Body of pancreas (tissue), 4 donors: ENCODE measurements at regions not wholly inside any gene's neighbourhood (a gene's known extent, or its start where the extent isn't known, plus 50 kb on each side); places are given as distances from the start of the nearest gene placed in this dataset.

ENCODE experiments used
- ATAC-seq: fragments of 150-250 bp; one replicate; pipeline ENCODE4 v1.9.1; 2016
- DNase-seq, 4 donors: peaks; one replicate each; pipeline ENCODE4 v3.0.0-alpha.2; 2019
- H3K27ac ChIP-seq, 4 donors: fragments of 200-600 bp; sonication (generic); 1 replicate in 3 of 4; 2 replicates in 1 of 4; pipeline versions ENCODE4 v1.5.1 to v1.6.1; 2016 to 2019; ENCODE audit warnings: mild to moderate bottlenecking in 1 of 4, mixed read lengths in 1 of 4, moderate library complexity in 1 of 4
- H3K27me3 ChIP-seq, 2 donors: fragments of 200-600 bp; sonication (generic); one replicate each; pipeline ENCODE4 v1.6.0; 2016; ENCODE audit warnings: mild to moderate bottlenecking in 1 of 2
- H3K36me3 ChIP-seq, 2 donors: fragments of 200-600 bp; sonication (generic); replicated peaks in 1 of 2; 2 replicates each; pipeline ENCODE4 v1.5.1; 2016; ENCODE audit warnings: low read depth in 2 of 2; ENCODE audit not compliant: insufficient read depth in 1 of 2
- H3K4me1 ChIP-seq: fragments of 200-600 bp; sonication (generic); one replicate; pipeline ENCODE4 v1.6.0; 2016
- H3K4me3 ChIP-seq, 2 donors: fragments of 200-600 bp; sonication (generic); 1 replicate in 1 of 2; 2 replicates in 1 of 2; pipeline ENCODE4 v1.5.1; 2016 to 2019
- H3K9me3 ChIP-seq, 3 donors: fragments of 200-600 bp; sonication (generic); 1 replicate in 2 of 3; 2 replicates in 1 of 3; pipeline ENCODE4 v1.5.1; 2016
- POLR2A ChIP-seq, 3 donors: fragments of 450-650 bp; IDR thresholded peaks; one replicate each; pipeline ENCODE4 v1.6.1; 2016; ENCODE audit warnings: antibody characterized with exemption in 3 of 3, mild to moderate bottlenecking in 2 of 3
- WGBS, 2 donors: methylation state at CpG; one replicate each; pipeline ENCODE4 v1.1.5; 2017; 5-methylcytosine and 5-hydroxymethylcytosine counted together
- intact Hi-C: fragments of 100-400 bp; cut with DNase I; formaldehyde crosslinking; loops from one replicate; pipeline ENCODE4 v1.15.1; 2023
- TF ChIP-seq, protein P1 (sequence below), 7 experiments: fragments of 450-650 bp in 4 of 7; fragments of 200-600 bp in 3 of 7; sonication (generic) in 3 of 7; IDR thresholded peaks; one replicate each; pipeline ENCODE4 v1.5.1; 2016 to 2019; ENCODE audit warnings: antibody characterized with exemption in 7 of 7

DNA sequence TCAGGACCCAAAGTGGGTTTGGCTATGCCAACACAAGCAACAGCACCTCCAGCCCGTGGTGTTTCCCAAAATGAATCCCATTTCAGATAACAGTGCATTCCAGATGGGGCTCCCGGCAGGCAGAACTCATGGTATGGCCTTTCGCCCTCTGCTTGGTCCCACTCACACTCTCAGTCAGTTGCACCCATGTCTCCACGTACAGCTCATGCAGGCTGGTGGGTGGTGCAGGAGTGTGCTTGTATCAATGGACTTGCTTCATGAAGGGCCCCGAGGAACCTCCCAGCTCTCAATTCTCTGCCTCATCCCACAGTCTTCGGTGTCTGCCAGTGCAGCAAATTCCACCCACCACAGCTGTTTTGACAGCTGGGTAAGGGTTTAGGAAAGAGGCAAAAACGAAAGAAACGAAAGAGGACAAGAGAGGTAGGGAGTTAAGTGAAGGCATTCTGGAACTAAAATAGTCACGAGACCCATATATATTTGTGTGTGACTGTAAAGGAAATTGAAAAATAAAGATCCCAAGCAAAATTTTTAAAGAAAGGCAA lies 278.1 kb downstream of the DCDC2C start:
- no peak for TF ChIP-seq POLR2A (IDR thresholded peaks at IDR 0.05)
- TF ChIP-seq, protein P1, sequence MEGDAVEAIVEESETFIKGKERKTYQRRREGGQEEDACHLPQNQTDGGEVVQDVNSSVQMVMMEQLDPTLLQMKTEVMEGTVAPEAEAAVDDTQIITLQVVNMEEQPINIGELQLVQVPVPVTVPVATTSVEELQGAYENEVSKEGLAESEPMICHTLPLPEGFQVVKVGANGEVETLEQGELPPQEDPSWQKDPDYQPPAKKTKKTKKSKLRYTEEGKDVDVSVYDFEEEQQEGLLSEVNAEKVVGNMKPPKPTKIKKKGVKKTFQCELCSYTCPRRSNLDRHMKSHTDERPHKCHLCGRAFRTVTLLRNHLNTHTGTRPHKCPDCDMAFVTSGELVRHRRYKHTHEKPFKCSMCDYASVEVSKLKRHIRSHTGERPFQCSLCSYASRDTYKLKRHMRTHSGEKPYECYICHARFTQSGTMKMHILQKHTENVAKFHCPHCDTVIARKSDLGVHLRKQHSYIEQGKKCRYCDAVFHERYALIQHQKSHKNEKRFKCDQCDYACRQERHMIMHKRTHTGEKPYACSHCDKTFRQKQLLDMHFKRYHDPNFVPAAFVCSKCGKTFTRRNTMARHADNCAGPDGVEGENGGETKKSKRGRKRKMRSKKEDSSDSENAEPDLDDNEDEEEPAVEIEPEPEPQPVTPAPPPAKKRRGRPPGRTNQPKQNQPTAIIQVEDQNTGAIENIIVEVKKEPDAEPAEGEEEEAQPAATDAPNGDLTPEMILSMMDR (IDR thresholded peaks at IDR 0.05): no peak
- no peaks in the 10 kb centered on the region for H3K4me1 ChIP-seq
- 62 to 68% methylated on average over 9 of the region's 9 CpGs for WGBS, 2 donors
- ATAC-seq (no peak), DNase-seq (no peak)
- H3K4me3 ChIP-seq: no peak overlapping the region
- no peaks in the 10 kb centered on the region for H3K27me3 ChIP-seq
- H3K27ac ChIP-seq: no peak overlapping the region
- intact Hi-C loops: no loop called here
- H3K36me3 ChIP-seq: no peaks in the 10 kb centered on the region
- no peaks in the 10 kb centered on the region for H3K9me3 ChIP-seq

DNA sequence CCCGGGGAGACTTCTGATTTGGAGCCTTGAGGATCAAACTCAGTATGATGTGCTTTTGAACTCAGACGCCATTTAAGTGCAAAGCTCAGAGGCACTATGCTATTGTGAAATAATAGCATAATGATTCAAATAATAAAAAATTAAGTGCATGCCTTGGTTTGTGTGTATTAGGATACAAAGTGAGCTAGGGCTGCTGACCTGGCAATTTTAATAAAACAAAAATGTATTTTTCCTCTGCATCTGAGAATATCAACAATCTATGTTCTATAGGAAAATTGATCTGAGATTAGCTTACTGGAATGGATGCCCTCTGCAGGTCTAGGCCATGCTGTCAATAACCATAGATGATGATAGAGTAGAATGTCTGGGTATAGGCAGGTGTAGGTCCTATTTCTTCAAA lies 278.8 kb downstream of the DCDC2C start:
- DNase-seq (no peak), ATAC-seq (no peak)
- Histone ChIP-seq H3K27me3 (no peaks in the 10 kb centered on the region), H3K4me1 (no peaks in the 10 kb centered on the region), H3K4me3 (no peak overlapping the region), H3K36me3 (no peaks in the 10 kb centered on the region), H3K27ac (no peak overlapping the region), H3K9me3 (no peaks in the 10 kb centered on the region)
- TF ChIP-seq, protein P1 (IDR thresholded peaks at IDR 0.05): no peak
- no peak for TF ChIP-seq POLR2A (IDR thresholded peaks at IDR 0.05)
- intact Hi-C loops: no loop called here
- WGBS, 2 donors: 52 to 53% methylated on average over 2 of the region's 2 CpGs

DNA sequence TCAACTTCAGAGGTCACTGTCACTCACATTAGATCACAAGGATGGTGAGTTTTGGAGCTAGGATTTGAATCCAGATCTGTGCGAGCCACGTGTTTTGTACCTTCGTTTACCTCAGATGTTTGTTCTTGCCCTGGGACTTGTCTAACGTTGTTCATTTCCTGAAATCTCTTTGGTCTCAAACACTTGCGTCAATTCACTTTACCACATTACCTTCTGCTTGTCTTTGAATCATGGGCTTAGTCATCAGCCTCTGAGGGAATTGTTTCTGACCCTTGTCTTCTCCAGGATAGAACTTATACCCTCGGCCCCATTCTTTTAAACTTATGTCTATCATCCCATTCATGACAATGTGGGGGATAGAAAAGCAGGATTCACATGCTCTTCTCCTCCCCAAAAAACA lies 282.7 kb downstream of the DCDC2C start:
- no peaks in the 10 kb centered on the region for H3K4me1 ChIP-seq
- H3K27ac ChIP-seq: no peak overlapping the region
- H3K4me3 ChIP-seq: no peak overlapping the region
- peaks cover 0 to 5% (median 0%) of the 10 kb centered on the region in 3 donors for H3K9me3 ChIP-seq
- intact Hi-C loops: no loop called here
- H3K36me3 ChIP-seq: no peaks in the 10 kb centered on the region
- WGBS, 2 donors: 34 to 54% methylated on average over 6 of the region's 6 CpGs
- no peaks in the 10 kb centered on the region for H3K27me3 ChIP-seq
- TF ChIP-seq POLR2A (IDR thresholded peaks at IDR 0.05): no peak
- DNase-seq (no peak), ATAC-seq (no peak)

DNA sequence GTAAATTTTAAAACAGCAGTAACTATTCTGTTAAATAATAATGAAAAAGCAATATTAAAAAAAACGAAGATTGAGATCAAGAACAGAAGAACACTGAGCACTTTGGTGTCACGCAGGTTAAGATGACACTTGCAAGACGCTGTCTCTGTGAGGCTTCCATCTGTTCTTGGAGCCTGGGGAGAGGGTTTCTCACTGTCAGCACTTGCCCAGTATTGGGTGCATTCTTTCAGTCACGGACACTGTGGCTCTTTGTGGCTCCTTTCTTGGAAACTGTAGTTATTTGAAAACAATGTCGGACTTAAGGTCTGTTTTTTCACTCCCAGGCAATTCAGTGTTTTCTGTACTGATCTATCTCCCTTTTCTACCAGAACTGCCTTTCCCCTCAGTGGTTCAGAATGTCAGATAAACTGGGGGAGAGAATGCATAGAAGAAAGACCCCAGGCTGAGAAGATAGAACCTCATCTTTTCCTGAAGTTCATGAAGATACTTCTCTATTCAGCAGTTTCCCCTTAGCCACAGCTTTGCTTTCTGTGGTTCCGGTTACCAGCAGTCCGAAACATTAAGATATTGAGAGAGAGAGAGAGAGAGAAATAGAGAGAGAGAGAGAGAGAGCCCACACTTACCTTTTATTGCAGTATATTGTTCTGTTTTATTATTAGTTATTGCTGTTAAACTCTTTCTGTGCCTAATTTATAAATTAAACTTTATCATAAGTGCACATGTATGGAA lies 283.3 kb downstream of the DCDC2C start:
- no peak for ATAC-seq
- Histone ChIP-seq H3K4me1 (no peaks in the 10 kb centered on the region), H3K9me3 (peaks cover 0 to 5% (median 0%) of the 10 kb centered on the region in 3 donors), H3K27me3 (no peaks in the 10 kb centered on the region), H3K4me3 (no peak overlapping the region), H3K27ac (no peak overlapping the region), H3K36me3 (no peaks in the 10 kb centered on the region)
- intact Hi-C loops: no loop called here
- WGBS, 2 donors: 27 to 31% methylated on average over 7 of the region's 7 CpGs
- TF ChIP-seq POLR2A (IDR thresholded peaks at IDR 0.05): no peak
- TF ChIP-seq, protein P1 (IDR thresholded peaks at IDR 0.05): no peak
- DNase-seq: no peak

GRCh38 chr2:4002841-4003403 lies 299.5 kb downstream of the DCDC2C start:
- Histone ChIP-seq H3K36me3 (no peaks in the 10 kb centered on the region), H3K27me3 (no peaks in the 10 kb centered on the region), H3K27ac (no peak overlapping the region), H3K4me3 (no peak overlapping the region), H3K9me3 (no peaks in the 10 kb centered on the region), H3K4me1 (no peaks in the 10 kb centered on the region)
- TF ChIP-seq, protein P1 (IDR thresholded peaks at IDR 0.05): no peak
- TF ChIP-seq POLR2A (IDR thresholded peaks at IDR 0.05): no peak
- no peak for DNase-seq
- WGBS, 2 donors: 76 to 78% methylated on average over 22 of the region's 22 CpGs
- ATAC-seq: no peak
- intact Hi-C loops: no loop called here
